Peyer's patch (tissue), 4 donors: ENCODE measurements at regions not wholly inside any gene's neighbourhood (a gene's known extent, or its start where the extent isn't known, plus 50 kb on each side); places are given as distances from the start of the nearest gene placed in this dataset.
"Not testable (repeated sequence)": the region's sequence is repeated elsewhere in the genome, so short reads cannot be mapped to it uniquely, and the experiment has no call there.

Source experiments
- DNase-seq, 3 donors: peaks; one replicate each; pipeline ENCODE4 v3.0.0-alpha.2; 2017 to 2019
- H3K27ac ChIP-seq, 4 donors: fragments of 200-600 bp; sonication (generic); one replicate each; pipeline ENCODE4 v1.5.1; 2016 to 2019
- H3K27me3 ChIP-seq, 2 donors: fragments of 200-600 bp; sonication (generic); one replicate each; pipeline ENCODE4 v1.5.1; 2019
- H3K36me3 ChIP-seq, 3 donors: fragments of 200-600 bp; sonication (generic); one replicate each; pipeline ENCODE4 v1.5.1; 2016 to 2019
- H3K4me1 ChIP-seq, 4 donors: fragments of 200-600 bp; sonication (generic); one replicate each; pipeline ENCODE4 v1.5.1; 2016 to 2019
- H3K4me3 ChIP-seq, 4 donors: fragments of 200-600 bp; sonication (generic); 1 replicate in 3 of 4; 2 replicates in 1 of 4; pipeline ENCODE4 v1.5.1; 2016 to 2019; ENCODE audit warnings: mild to moderate bottlenecking in 1 of 4
- H3K9me3 ChIP-seq, 4 donors: fragments of 200-600 bp; sonication (generic); one replicate each; pipeline ENCODE4 v1.5.1; 2016 to 2019; ENCODE audit warnings: mild to moderate bottlenecking in 1 of 4
- POLR2A ChIP-seq, 2 donors: fragments of 450-650 bp; IDR thresholded peaks; one replicate each; pipeline ENCODE4 v1.5.1; 2017; ENCODE audit warnings: antibody characterized with exemption in 2 of 2, mild to moderate bottlenecking in 2 of 2, moderate library complexity in 2 of 2
- TF ChIP-seq, protein P1 (sequence below), 6 experiments: fragments of 450-650 bp in 4 of 6; fragments of 200-600 bp in 2 of 6; sonication (generic) in 1 of 6; IDR thresholded peaks; one replicate each; pipeline ENCODE4 v1.5.1; 2017 to 2019; ENCODE audit warnings: antibody characterized with exemption in 6 of 6, mild to moderate bottlenecking in 3 of 6, moderate library complexity in 1 of 6

- Histone ChIP-seq H3K9me3 (no peaks in the 10 kb centered on the region), H3K27ac (no peak overlapping the region), H3K4me3 (no peak overlapping the region), H3K4me1 (no peaks in the 10 kb centered on the region), H3K36me3 (no peaks in the 10 kb centered on the region), H3K27me3 (no peaks in the 10 kb centered on the region)
- DNase-seq: no peak
- no peak for TF ChIP-seq POLR2A (IDR thresholded peaks at IDR 0.05)
- TF ChIP-seq, protein P1, sequence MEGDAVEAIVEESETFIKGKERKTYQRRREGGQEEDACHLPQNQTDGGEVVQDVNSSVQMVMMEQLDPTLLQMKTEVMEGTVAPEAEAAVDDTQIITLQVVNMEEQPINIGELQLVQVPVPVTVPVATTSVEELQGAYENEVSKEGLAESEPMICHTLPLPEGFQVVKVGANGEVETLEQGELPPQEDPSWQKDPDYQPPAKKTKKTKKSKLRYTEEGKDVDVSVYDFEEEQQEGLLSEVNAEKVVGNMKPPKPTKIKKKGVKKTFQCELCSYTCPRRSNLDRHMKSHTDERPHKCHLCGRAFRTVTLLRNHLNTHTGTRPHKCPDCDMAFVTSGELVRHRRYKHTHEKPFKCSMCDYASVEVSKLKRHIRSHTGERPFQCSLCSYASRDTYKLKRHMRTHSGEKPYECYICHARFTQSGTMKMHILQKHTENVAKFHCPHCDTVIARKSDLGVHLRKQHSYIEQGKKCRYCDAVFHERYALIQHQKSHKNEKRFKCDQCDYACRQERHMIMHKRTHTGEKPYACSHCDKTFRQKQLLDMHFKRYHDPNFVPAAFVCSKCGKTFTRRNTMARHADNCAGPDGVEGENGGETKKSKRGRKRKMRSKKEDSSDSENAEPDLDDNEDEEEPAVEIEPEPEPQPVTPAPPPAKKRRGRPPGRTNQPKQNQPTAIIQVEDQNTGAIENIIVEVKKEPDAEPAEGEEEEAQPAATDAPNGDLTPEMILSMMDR (IDR thresholded peaks at IDR 0.05): no peak
Observed at GRCh38 chr3:75320369-75320768, 343.8 kb upstream of the FRG2C start.

DNA sequence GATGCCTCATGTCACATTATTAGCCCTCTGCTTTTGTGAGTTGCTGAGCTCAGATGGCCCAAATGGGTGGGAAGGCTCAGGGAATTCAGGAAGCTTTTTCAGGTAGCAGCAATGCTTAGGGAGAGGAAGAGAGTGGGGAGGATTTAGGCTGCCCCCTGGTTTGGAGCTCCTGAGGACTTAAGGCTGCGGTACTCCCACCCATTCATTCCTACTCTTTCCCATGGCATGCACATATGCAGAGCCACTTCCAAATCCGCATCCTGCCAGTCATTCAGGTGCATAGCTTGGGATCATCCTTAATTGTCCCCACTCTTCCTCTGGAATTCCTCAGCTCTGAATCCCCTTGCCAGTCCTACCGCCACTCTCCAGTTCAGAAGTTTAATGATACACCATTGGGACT lies 343.1 kb upstream of the FRG2C start:
- Histone ChIP-seq H3K36me3 (no peaks in the 10 kb centered on the region), H3K9me3 (no peaks in the 10 kb centered on the region), H3K4me1 (no peaks in the 10 kb centered on the region), H3K27ac (no peak overlapping the region), H3K4me3 (no peak overlapping the region), H3K27me3 (no peaks in the 10 kb centered on the region)
- TF ChIP-seq, protein P1 (IDR thresholded peaks at IDR 0.05): no peak
- TF ChIP-seq POLR2A (IDR thresholded peaks at IDR 0.05): no peak
- DNase-seq: no peak

DNA sequence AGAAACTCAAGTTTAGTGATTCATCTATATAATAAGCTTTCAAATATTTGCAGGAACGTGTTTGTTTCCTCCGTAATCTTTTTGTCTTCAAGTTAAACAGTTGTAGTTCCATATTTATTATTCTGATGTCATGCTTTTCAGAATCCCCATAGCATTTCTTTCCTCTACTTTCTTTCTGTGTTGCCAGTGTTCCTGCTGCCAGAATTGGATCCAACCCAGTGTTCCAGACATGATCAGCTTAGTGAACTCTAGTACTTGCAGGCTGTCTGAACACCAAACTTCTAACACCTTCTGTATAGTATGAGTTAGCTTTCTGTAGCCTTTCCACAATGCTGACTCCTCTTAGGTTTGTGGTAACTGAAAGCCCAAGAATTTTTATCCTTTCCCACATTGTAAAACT lies 340.2 kb upstream of the FRG2C start:
- not testable (repeated sequence) for DNase-seq, H3K27ac ChIP-seq, H3K4me1 ChIP-seq, H3K27me3 ChIP-seq, H3K36me3 ChIP-seq, H3K4me3 ChIP-seq, H3K9me3 ChIP-seq

- Histone ChIP-seq H3K27ac (no peak overlapping the region), H3K9me3 (no peaks in the 10 kb centered on the region), H3K36me3 (no peaks in the 10 kb centered on the region), H3K4me1 (no peaks in the 10 kb centered on the region), H3K27me3 (no peaks in the 10 kb centered on the region), H3K4me3 (no peak overlapping the region)
- TF ChIP-seq POLR2A (IDR thresholded peaks at IDR 0.05): no peak
- TF ChIP-seq, protein P1 (IDR thresholded peaks at IDR 0.05): no peak
- DNase-seq: no peak
Observed at GRCh38 chr3:75325716-75326115, 338.4 kb upstream of the FRG2C start.

GRCh38 chr3:75327453-75327852 lies 336.7 kb upstream of the FRG2C start:
- no peak for TF ChIP-seq POLR2A (IDR thresholded peaks at IDR 0.05)
- TF ChIP-seq, protein P1 (IDR thresholded peaks at IDR 0.05): no peak
- Histone ChIP-seq H3K9me3 (no peaks in the 10 kb centered on the region), H3K27me3 (no peaks in the 10 kb centered on the region), H3K4me3 (no peak overlapping the region), H3K4me1 (no peaks in the 10 kb centered on the region), H3K27ac (no peak overlapping the region), H3K36me3 (no peaks in the 10 kb centered on the region)
- no peak for DNase-seq

DNA sequence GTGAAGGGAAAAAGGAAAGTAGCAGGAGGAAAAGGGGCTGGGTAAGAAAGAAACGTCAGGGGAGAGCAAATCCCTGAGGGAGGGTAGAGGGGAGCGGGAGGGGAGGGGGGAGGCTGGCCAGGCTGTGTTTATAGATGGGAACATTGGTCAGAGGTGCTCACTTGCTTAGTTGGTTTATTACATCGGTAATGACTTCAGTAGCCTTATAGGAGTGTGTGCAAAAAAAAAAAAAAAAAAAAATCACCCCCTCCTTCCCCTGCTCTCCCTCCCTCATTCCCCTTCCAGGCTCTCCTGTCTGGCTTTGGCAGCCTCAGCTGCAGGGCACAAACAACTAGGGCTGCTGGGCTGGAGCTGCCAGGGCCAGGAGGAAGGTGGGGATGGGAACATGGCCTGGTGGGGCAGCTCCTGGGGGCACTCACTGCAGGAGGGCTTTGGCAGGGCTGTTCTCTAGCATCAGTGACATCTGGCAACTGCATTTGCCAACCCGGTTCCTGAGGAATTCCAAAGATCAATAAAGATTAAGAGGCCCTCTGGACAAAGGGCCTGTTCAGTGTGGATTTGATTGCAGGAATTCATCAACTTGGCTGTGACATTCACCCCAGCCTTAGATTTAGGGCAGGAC lies 334.5 kb upstream of the FRG2C start:
- no peak for DNase-seq
- Histone ChIP-seq H3K9me3 (no peaks in the 10 kb centered on the region), H3K4me3 (no peak overlapping the region), H3K27ac (no peak overlapping the region), H3K27me3 (no peaks in the 10 kb centered on the region), H3K36me3 (no peaks in the 10 kb centered on the region), H3K4me1 (no peaks in the 10 kb centered on the region)
- no peak for TF ChIP-seq POLR2A (IDR thresholded peaks at IDR 0.05)
- TF ChIP-seq, protein P1 (IDR thresholded peaks at IDR 0.05): no peak

DNA sequence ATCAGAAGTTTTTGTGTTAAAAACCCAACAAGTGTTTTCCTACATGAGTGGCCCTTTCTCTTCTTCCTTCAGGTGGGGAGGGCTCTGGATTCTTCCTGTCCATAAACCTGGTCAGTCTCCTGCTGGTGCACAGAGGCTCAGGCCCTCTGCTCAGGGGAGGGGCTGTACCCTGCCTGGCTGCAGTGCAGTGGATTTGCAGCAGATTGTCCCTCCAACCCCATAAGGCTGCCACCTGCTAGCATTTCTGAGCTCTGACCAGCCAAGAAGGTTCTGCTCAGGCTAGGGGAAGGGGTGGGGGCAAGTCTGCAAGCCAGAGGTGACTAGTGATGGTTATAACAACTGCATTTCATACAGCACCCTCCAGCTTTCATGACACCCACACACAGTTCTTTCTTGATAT lies 333.7 kb upstream of the FRG2C start:
- H3K9me3 ChIP-seq, H3K27me3 ChIP-seq, H3K4me3 ChIP-seq, H3K27ac ChIP-seq, H3K36me3 ChIP-seq, H3K4me1 ChIP-seq, DNase-seq: not testable (repeated sequence)

GRCh38 chr3:75332090-75332489 lies 332.0 kb upstream of the FRG2C start:
- H3K27me3 ChIP-seq: not testable (repeated sequence)

More at GRCh38 chr3:75332090-75332489, 332.0 kb upstream of the FRG2C start:
- not testable (repeated sequence) for H3K4me1 ChIP-seq, H3K36me3 ChIP-seq, H3K27ac ChIP-seq, DNase-seq, H3K4me3 ChIP-seq, H3K9me3 ChIP-seq
